HFFc6 (cell line): ENCODE measurements at regions not wholly inside any gene's neighbourhood (a gene's known extent, or its start where the extent isn't known, plus 50 kb on each side); places are given as distances from the start of the nearest gene placed in this dataset.

ENCODE experiments used
- DNase-seq: peaks from one replicate; pipeline ENCODE4 v3.0.0-alpha.2; 2018
- H3K27ac Mint-ChIP-seq: 2 replicates; pipeline ENCODE4 v1.8.0; 2020; ENCODE audit warnings: mild to moderate bottlenecking, mixed read lengths
- H3K27me3 Mint-ChIP-seq: 2 replicates; pipeline ENCODE4 v1.8.0; 2021; ENCODE audit warnings: mild to moderate bottlenecking, moderate library complexity, mixed read lengths; ENCODE audit not compliant: insufficient read depth
- H3K36me3 Mint-ChIP-seq: 2 replicates; pipeline ENCODE4 v1.8.0; 2021; ENCODE audit warnings: low read depth, mixed read lengths
- H3K4me1 Mint-ChIP-seq: 2 replicates; pipeline ENCODE4 v1.8.0; 2020; ENCODE audit warnings: low read depth, mixed read lengths
- H3K4me3 Mint-ChIP-seq: 2 replicates; pipeline ENCODE4 v1.8.0; 2020; ENCODE audit warnings: mild to moderate bottlenecking, moderate library complexity, mixed read lengths
- H3K9me3 Mint-ChIP-seq: 2 replicates; pipeline ENCODE4 v1.8.0; 2020; ENCODE audit warnings: mild to moderate bottlenecking, mixed read lengths
- TF ChIP-seq, protein P1 (sequence below): fragments of 200-600 bp; sonication (generic); IDR thresholded peaks from 2 replicates; pipeline ENCODE4 v1.5.0; 2021; ENCODE audit warnings: antibody characterized with exemption, mild to moderate bottlenecking

GRCh38 chr14:48786498-48786897 lies 799.7 kb downstream of the RPS29 start:
- TF ChIP-seq, protein P1, sequence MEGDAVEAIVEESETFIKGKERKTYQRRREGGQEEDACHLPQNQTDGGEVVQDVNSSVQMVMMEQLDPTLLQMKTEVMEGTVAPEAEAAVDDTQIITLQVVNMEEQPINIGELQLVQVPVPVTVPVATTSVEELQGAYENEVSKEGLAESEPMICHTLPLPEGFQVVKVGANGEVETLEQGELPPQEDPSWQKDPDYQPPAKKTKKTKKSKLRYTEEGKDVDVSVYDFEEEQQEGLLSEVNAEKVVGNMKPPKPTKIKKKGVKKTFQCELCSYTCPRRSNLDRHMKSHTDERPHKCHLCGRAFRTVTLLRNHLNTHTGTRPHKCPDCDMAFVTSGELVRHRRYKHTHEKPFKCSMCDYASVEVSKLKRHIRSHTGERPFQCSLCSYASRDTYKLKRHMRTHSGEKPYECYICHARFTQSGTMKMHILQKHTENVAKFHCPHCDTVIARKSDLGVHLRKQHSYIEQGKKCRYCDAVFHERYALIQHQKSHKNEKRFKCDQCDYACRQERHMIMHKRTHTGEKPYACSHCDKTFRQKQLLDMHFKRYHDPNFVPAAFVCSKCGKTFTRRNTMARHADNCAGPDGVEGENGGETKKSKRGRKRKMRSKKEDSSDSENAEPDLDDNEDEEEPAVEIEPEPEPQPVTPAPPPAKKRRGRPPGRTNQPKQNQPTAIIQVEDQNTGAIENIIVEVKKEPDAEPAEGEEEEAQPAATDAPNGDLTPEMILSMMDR: no peak
- peaks cover 13% of the 10 kb centered on the region; the same call in 1 of the 2 replicates for H3K9me3 Mint-ChIP-seq
- no peak overlapping the region for H3K4me3 Mint-ChIP-seq
- no peaks in the 10 kb centered on the region for H3K4me1 Mint-ChIP-seq
- no peak for DNase-seq
- no peaks in the 10 kb centered on the region for H3K36me3 Mint-ChIP-seq
- H3K27ac Mint-ChIP-seq: no peak overlapping the region
- no peaks in the 10 kb centered on the region for H3K27me3 Mint-ChIP-seq

DNA sequence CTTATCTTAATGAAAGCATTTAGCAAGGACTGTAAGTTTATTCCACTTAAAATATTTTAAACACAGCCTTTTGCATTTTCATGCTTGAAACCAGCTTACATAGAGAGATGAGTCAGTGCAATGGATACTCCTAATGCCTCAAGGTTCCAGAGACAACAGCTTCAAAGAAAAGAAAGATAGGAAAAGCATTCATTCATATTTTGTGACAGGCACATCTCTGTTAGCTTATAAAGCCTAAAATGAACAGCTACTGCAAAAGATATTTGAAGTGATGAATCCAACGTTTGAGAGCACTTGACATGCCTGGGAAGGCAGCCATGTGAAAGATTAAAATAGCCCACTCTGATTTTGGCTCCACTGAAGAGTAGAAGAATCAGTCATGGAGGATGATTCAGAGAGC lies 814.5 kb downstream of the RPS29 start:
- DNase-seq: no peak
- TF ChIP-seq, protein P1: no peak
- Mint-ChIP-seq H3K4me3 (no peak overlapping the region), H3K27ac (no peak overlapping the region), H3K9me3 (peaks cover 46% of the 10 kb centered on the region), H3K36me3 (no peaks in the 10 kb centered on the region), H3K4me1 (no peaks in the 10 kb centered on the region), H3K27me3 (no peaks in the 10 kb centered on the region)

GRCh38 chr14:48751293-48751692 lies 834.9 kb downstream of the RPS29 start:
- H3K36me3 Mint-ChIP-seq: no peaks in the 10 kb centered on the region
- no peak for DNase-seq
- H3K9me3 Mint-ChIP-seq: peaks cover 59% of the 10 kb centered on the region
- H3K27me3 Mint-ChIP-seq: no peaks in the 10 kb centered on the region
- no peak overlapping the region for H3K27ac Mint-ChIP-seq
- no peaks in the 10 kb centered on the region for H3K4me1 Mint-ChIP-seq
- TF ChIP-seq, protein P1: no peak
- no peak overlapping the region for H3K4me3 Mint-ChIP-seq

- peaks cover 57% of the 10 kb centered on the region for H3K9me3 Mint-ChIP-seq
- H3K4me3 Mint-ChIP-seq: no peak overlapping the region
- TF ChIP-seq, protein P1: no peak
- no peaks in the 10 kb centered on the region for H3K27me3 Mint-ChIP-seq
- H3K4me1 Mint-ChIP-seq: no peaks in the 10 kb centered on the region
- no peak overlapping the region for H3K27ac Mint-ChIP-seq
- no peak for DNase-seq
- H3K36me3 Mint-ChIP-seq: no peaks in the 10 kb centered on the region
Measured at GRCh38 chr14:48748151-48748675, 838.0 kb downstream of the RPS29 start.

- Mint-ChIP-seq H3K4me3 (no peak overlapping the region), H3K9me3 (peaks cover 51% of the 10 kb centered on the region), H3K27me3 (no peaks in the 10 kb centered on the region), H3K4me1 (no peaks in the 10 kb centered on the region), H3K27ac (no peak overlapping the region), H3K36me3 (no peaks in the 10 kb centered on the region)
- TF ChIP-seq, protein P1: no peak
- no peak for DNase-seq
Measured at GRCh38 chr14:48747561-48748089, 838.6 kb downstream of the RPS29 start.

DNA sequence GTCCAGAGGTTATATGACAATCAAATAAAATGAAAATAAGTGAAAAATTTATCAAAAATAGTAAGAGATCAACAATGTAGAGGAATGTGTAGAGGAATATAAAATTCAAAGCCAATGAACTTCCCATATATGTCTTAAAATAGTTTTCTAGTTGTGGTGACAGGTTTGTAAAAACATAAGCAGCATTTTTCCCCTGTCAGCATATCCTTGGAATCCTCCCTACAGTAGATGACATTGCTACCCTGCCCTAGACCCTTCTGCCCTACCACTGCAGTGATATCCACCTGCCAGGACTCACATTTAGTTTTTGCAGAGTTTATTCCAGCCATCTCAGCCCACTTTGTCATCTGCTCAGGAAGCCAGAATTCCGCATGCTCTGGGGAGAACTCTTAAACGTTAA lies 842.0 kb downstream of the RPS29 start:
- no peaks in the 10 kb centered on the region for H3K36me3 Mint-ChIP-seq
- H3K4me1 Mint-ChIP-seq: no peaks in the 10 kb centered on the region
- H3K4me3 Mint-ChIP-seq: no peak overlapping the region
- H3K9me3 Mint-ChIP-seq: peaks cover 61% of the 10 kb centered on the region
- TF ChIP-seq, protein P1: no peak
- H3K27ac Mint-ChIP-seq: no peak overlapping the region
- DNase-seq: no peak
- H3K27me3 Mint-ChIP-seq: no peaks in the 10 kb centered on the region; the same call in 1 of the 2 replicates
